CD14-positive monocyte (primary cell): ENCODE measurements at regions not wholly inside any gene's neighbourhood (a gene's known extent, or its start where the extent isn't known, plus 50 kb on each side); places are given as distances from the start of the nearest gene placed in this dataset.

ENCODE experiments used
- DNase-seq, 3 donors: peaks; one replicate each; pipeline ENCODE4 v3.0.0-alpha.2; 2011 to 2022
- H2AFZ ChIP-seq: 2 replicates; pipeline ENCODE4 v1.6.0; 2012; ENCODE audit warnings: mild to moderate bottlenecking, low read depth, low read length, inconsistent platforms; ENCODE audit not compliant: insufficient read depth, poor library complexity, severe bottlenecking
- H3K27ac ChIP-seq, 2 donors: 1 replicate in 1 of 2; 2 replicates in 1 of 2; pipeline ENCODE4 v1.5.1; 2012 to 2013; ENCODE audit warnings: low read length in 2 of 2, control low read depth in 1 of 2, inconsistent platforms in 1 of 2, low read depth in 1 of 2, mild to moderate bottlenecking in 1 of 2
- H3K27me3 ChIP-seq, 2 donors: one replicate each; pipeline versions ENCODE4 v1.6.0 to v1.6.1; 2011 to 2013; ENCODE audit warnings: low read length in 2 of 2; ENCODE audit not compliant: control insufficient read depth in 2 of 2, insufficient read depth in 2 of 2
- H3K36me3 ChIP-seq, 2 donors: replicated peaks in 1 of 2; 1 replicate in 1 of 2; 2 replicates in 1 of 2; pipeline versions ENCODE4 v1.5.1 to v1.6.1; 2012 to 2013; ENCODE audit warnings: low read length in 2 of 2, control low read depth in 1 of 2, inconsistent platforms in 1 of 2, mild to moderate bottlenecking in 1 of 2; ENCODE audit not compliant: insufficient read depth in 2 of 2, control insufficient read depth in 1 of 2
- H3K4me1 ChIP-seq, 2 donors: 1 replicate in 1 of 2; 2 replicates in 1 of 2; pipeline versions ENCODE4 v1.5.1 to v1.6.1; 2012 to 2013; ENCODE audit warnings: low read length in 2 of 2, control low read depth in 1 of 2, inconsistent platforms in 1 of 2, mild to moderate bottlenecking in 1 of 2, moderate library complexity in 1 of 2; ENCODE audit not compliant: insufficient read depth in 2 of 2, control insufficient read depth in 1 of 2
- H3K4me2 ChIP-seq: replicated peaks from 2 replicates; pipeline ENCODE3; 2012; ENCODE audit warnings: low read length, moderate library complexity, mild to moderate bottlenecking; ENCODE audit not compliant: poor library complexity, severe bottlenecking; ENCODE audit errors: extremely low read depth
- H3K4me3 ChIP-seq, 3 experiments: fragments of 200-600 bp in 1 of 3; sonication (generic) in 1 of 3; replicated peaks in 1 of 3; 1 replicate in 2 of 3; 2 replicates in 1 of 3; pipeline ENCODE4 v1.5.1; 2011 to 2013; ENCODE audit warnings: low read length in 3 of 3, mild to moderate bottlenecking in 3 of 3, control low read depth in 2 of 3, low read depth in 2 of 3, inconsistent platforms in 1 of 3, moderate library complexity in 1 of 3
- H3K79me2 ChIP-seq: 2 replicates; pipeline ENCODE4 v1.6.0; 2012; ENCODE audit warnings: mild to moderate bottlenecking, control low read depth, inconsistent platforms, low read length, moderate library complexity; ENCODE audit not compliant: insufficient read depth
- H3K9ac ChIP-seq: 2 replicates; pipeline ENCODE4 v1.6.0; 2017; ENCODE audit warnings: low read length, mild to moderate bottlenecking; ENCODE audit not compliant: insufficient read depth, poor library complexity, severe bottlenecking
- H3K9me3 ChIP-seq, 2 donors: replicated peaks in 1 of 2; 1 replicate in 1 of 2; 2 replicates in 1 of 2; pipeline versions ENCODE4 v1.5.1 to v1.6.1; 2012 to 2013; ENCODE audit warnings: low read length in 2 of 2, control low read depth in 1 of 2; ENCODE audit not compliant: control insufficient read depth in 1 of 2, insufficient read depth in 1 of 2
- H4K20me1 ChIP-seq: 2 replicates; pipeline ENCODE4 v1.6.0; 2012; ENCODE audit warnings: mild to moderate bottlenecking, low read length, control low read depth, moderate library complexity; ENCODE audit not compliant: insufficient read depth
- H3K27ac Mint-ChIP-seq, 7 donors: one replicate each; pipeline ENCODE4 v1.8.0; 2020; ENCODE audit warnings: mild to moderate bottlenecking in 7 of 7, mixed read lengths in 7 of 7, moderate library complexity in 6 of 7, inconsistent platforms in 2 of 7
- H3K27me3 Mint-ChIP-seq, 3 donors: one replicate each; pipeline ENCODE4 v1.8.0; 2021 to 2022; ENCODE audit warnings: low read depth in 3 of 3, mild to moderate bottlenecking in 3 of 3, mixed read lengths in 3 of 3, moderate library complexity in 3 of 3, inconsistent platforms in 1 of 3
- H3K36me3 Mint-ChIP-seq, 2 donors: one replicate each; pipeline ENCODE4 v1.8.0; 2020; ENCODE audit warnings: mixed read lengths in 2 of 2, inconsistent platforms in 1 of 2, mild to moderate bottlenecking in 1 of 2
- H3K4me1 Mint-ChIP-seq: one replicate; pipeline ENCODE4 v1.8.0; 2020; ENCODE audit warnings: mild to moderate bottlenecking, mixed read lengths
- H3K4me3 Mint-ChIP-seq, 2 donors: one replicate each; pipeline ENCODE4 v1.8.0; 2020; ENCODE audit warnings: mild to moderate bottlenecking in 2 of 2, mixed read lengths in 2 of 2, moderate library complexity in 1 of 2
- H3K9me3 Mint-ChIP-seq, 7 donors: one replicate each; pipeline ENCODE4 v1.8.0; 2020 to 2022; ENCODE audit warnings: mixed read lengths in 7 of 7, mild to moderate bottlenecking in 6 of 7, moderate library complexity in 6 of 7, inconsistent platforms in 2 of 7
- CTCF ChIP-seq: fragments of 200-600 bp; IDR thresholded peaks from one replicate; pipeline ENCODE4 v1.8.0; 2022; ENCODE audit warnings: antibody characterized with exemption, mild to moderate bottlenecking
- whole genome bisulfite sequencing: methylation state at CpG from one replicate; pipeline ENCODE4 v1.1.5; 2013; ENCODE audit warnings: missing lambda C conversion rate; ENCODE audit not compliant: insufficient coverage; 5-methylcytosine and 5-hydroxymethylcytosine counted together
- intact Hi-C, 2 donors: fragments of 100-400 bp; cut with micrococcal nuclease; formaldehyde crosslinking; loops; one replicate each; pipeline versions ENCODE4 v1.15.0 to v1.15.1; 2023

DNA sequence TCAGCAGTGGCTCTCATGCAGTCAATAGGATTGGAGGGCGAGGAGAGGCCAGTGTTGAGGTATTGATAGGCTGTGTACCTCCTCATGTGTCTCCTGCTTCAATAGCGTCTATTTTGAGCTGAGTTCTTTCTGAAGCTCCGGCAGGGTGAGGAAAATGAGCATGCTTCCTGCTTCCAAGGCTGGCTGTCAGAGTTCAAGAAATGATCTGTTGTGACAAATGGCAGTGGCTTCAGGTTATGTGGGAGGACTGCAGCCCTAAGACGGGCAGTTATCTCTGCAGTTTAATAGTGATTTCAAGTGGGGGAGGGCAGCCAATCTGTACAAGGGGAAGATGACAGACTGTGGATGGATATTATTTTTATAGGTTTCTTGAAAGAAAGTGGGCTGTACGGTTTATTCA is 54.0 kb upstream of the CXCL14 start:
- 96% methylated on average over 4 of the region's 5 CpGs for WGBS
- Histone ChIP-seq H3K27me3 (no peaks in the 10 kb centered on the region), H3K36me3 (no peaks in the 10 kb centered on the region), H3K9ac (no peak overlapping the region), H3K4me2 (no peak overlapping the region), H3K79me2 (no peaks in the 10 kb centered on the region), H3K9me3 (no peaks in the 10 kb centered on the region), H3K27ac (no peak overlapping the region), H2AFZ (no peak overlapping the region), H3K4me3 (no peak overlapping the region), H3K4me1 (peaks cover 3 to 8% of the 10 kb centered on the region in 2 donors), H4K20me1 (no peaks in the 10 kb centered on the region)
- intact Hi-C loops: no loop called here
- Mint-ChIP-seq H3K9me3 (peaks cover 0 to 12% (median 5%) of the 10 kb centered on the region in 7 donors), H3K27me3 (peaks cover 5 to 14% (median 9%) of the 10 kb centered on the region in 3 donors), H3K4me3 (no peak overlapping the region), H3K4me1 (peaks cover 9% of the 10 kb centered on the region), H3K27ac (peak overlapping the region in 1 of 7 donors; percentile 62), H3K36me3 (no peaks in the 10 kb centered on the region)
- no peak for DNase-seq
- TF ChIP-seq CTCF: no peak

- Histone ChIP-seq H3K9ac (no peak overlapping the region), H3K27ac (no peak overlapping the region), H4K20me1 (no peaks in the 10 kb centered on the region), H3K4me3 (no peak overlapping the region), H3K4me1 (peaks cover 3 to 8% of the 10 kb centered on the region in 2 donors), H3K79me2 (no peaks in the 10 kb centered on the region), H3K36me3 (no peaks in the 10 kb centered on the region), H3K9me3 (no peaks in the 10 kb centered on the region), H3K27me3 (no peaks in the 10 kb centered on the region), H2AFZ (no peak overlapping the region), H3K4me2 (no peak overlapping the region)
- no peak for TF ChIP-seq CTCF
- intact Hi-C loops: no loop called here
- Mint-ChIP-seq H3K9me3 (peaks cover 0 to 12% (median 5%) of the 10 kb centered on the region in 7 donors), H3K27me3 (peaks cover 4 to 14% (median 11%) of the 10 kb centered on the region in 3 donors), H3K4me1 (peaks cover 9% of the 10 kb centered on the region), H3K27ac (no peak overlapping the region), H3K4me3 (no peak overlapping the region), H3K36me3 (no peaks in the 10 kb centered on the region)
- DNase-seq: no peak
- no CpG with 5 or more reads among the region's 3 CpGs for WGBS
Observed at GRCh38 chr5:135631391-135631790, 52.6 kb upstream of the CXCL14 start.
